NCI-H1092 treated with DMSO at 0.1 percent for 48 hours (cell line): ENCODE measurements at regions not wholly inside any gene's neighbourhood (a gene's known extent, or its start where the extent isn't known, plus 50 kb on each side); places are given as distances from the start of the nearest gene placed in this dataset.

ENCODE experiments used
- DNase-seq: peaks from one replicate; lab custom pipeline; 2025; lab: John Stamatoyannopoulos, UW

DNA sequence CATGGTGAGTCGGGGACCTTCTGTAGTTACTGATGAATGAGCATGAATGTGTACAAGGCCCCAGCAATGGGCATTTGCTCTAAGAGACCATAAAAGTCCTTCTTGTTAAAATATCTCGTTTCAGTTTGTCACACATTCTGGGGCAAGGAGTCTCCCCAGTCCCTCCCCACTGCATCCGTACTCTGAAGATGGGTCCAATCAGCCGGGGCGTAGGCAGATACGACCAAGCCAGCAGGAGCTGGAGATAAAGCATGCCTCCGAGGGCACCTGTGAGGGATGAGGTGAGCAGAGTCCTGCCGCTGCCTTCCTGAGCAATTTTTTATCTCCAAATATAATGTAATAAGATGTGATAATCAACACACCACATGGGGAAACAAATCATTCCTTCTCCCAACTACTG lies 528.5 kb downstream of the BCL11B start:
- no peak for DNase-seq

DNA sequence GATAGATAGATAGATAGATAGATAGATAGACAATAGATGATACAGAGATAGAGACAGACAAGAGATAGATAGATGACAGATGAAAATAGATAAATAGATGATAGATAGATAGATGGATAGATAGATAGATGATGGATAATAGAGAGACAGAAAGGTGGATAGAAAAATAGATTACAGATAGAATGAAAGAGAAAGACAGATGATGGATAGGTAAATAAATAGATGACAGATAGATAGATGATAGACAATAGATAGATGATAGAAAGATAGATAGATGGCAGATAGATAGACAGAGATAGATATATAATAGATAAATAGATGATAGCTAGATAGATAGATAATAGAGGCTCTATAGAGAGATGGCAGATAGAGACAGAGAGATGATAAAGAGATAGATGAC lies 523.0 kb downstream of the BCL11B start:
- DNase-seq = no peak

GRCh38 chr14:98751110-98751509 lies 520.9 kb downstream of the BCL11B start:
- no peak for DNase-seq

GRCh38 chr14:98752660-98753059 lies 519.3 kb downstream of the BCL11B start:
- DNase-seq = no peak

DNA sequence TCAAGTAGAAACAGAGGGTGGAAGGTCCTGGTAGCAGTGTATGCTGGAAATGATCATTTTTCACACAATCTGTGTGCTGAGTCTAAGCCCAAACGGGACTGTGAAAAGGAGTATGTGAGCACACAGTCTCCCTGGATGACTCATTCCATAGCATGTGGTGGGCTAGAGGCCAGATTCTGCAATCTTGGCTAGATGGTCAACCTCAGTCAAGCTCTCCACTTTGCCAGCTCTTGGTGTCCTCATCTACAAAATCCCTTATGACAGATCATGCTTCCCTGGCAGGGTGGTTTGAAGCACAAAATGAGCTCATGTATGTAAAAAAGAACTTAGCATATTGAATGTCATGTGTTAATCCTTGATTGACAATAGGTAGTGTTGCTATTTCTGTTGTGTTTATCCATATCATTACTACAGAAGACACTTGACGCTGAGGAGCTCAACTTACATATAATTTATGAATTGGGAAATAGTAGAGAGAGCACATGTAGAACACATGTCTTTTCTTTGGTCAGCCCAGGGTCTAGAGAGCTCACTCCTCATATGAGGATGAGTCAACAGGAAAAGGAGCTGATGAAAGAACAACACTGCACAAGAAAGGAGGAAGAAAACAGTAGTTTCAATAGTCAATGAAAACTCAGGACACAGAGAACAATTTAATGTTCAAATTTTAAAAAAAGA lies 517.5 kb downstream of the BCL11B start:
- no peak for DNase-seq

DNA sequence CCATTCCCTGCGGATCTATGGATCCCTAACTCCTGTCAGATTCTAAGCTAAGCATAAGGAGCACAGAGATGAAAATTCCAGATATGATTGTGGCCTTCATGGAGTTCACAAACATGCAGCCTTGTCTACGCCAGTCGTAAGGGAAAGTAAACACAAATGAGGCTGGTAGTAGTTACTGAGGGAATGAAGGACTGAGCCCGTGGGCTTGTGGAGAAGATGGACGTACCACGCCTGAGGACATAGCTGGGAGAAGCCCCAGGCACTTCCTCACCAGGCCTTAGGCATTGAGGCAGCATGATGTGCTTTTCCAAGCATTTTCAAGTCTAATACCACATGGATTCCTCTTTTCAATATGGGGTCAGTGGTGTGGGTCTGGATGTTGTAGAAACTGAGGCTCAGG lies 515.2 kb downstream of the BCL11B start:
- no peak for DNase-seq

- no peak for DNase-seq
These were observed 513.6 kb downstream of the BCL11B start for GRCh38 chr14:98758440-98758839.

GRCh38 chr14:98761993-98762392 lies 510.0 kb downstream of the BCL11B start:
- DNase-seq = no peak

DNA sequence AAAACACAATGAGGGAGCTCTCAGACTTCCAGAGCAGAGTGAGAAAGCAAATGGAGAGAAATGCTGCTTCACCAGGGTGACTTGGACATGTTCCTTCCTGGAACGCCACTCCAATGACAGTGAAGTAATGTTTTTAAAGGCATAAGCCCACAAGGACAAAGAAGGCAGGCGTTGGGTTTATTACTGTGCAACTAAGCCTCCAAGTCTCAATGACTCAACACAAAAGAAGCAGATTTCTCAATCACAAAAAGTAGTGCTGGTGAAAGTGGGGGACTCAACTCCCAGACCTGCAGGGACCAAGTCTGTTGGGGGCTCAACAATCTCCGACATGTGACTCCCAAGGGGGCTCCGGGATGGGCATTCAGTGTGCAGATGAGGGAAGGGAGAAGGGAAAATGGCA lies 505.2 kb downstream of the BCL11B start:
- no peak for DNase-seq

DNA sequence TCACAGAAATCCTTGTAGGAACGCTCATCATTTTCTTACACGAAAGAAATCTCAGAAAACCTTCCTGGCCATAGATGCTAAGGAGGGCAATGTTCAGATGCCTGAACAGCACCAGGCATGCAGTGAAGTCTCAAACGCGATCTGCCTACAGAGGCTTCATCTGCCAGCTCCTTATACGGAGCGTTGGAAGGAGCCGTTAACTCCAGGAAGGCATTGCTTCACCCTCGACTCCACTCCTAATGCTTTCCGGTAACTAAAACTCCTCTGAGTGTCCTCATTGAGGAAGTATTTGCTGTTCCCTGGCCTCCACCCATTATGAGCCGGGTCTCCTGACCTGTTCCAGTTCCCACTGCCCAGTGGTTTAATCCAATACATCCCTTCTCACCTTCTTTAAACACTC lies 502.7 kb downstream of the BCL11B start:
- DNase-seq = no peak

GRCh38 chr14:98770151-98770550 lies 501.8 kb downstream of the BCL11B start:
- DNase-seq = no peak

DNA sequence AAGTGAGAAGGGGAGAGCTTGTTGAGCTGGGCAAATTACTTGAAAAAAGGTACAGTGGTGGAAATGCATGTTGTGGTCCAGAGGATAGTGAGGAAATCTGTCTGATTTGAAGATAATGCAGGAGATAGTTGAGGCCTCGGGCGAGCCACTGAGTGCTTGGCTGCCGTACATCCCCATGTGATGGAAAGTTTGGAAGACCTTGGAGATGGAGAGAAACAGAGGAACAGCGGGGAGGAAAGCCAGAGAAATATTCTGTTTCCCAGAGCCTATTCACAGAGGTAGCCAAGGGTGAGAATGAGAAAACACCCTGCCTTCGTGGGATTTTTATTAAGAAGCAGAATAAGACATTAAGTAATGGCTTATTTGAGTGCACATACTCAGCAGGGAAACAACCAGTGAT lies 498.2 kb downstream of the BCL11B start:
- DNase-seq = no peak

- no peak for DNase-seq
These were observed 496.1 kb downstream of the BCL11B start for GRCh38 chr14:98775892-98776291.

DNA sequence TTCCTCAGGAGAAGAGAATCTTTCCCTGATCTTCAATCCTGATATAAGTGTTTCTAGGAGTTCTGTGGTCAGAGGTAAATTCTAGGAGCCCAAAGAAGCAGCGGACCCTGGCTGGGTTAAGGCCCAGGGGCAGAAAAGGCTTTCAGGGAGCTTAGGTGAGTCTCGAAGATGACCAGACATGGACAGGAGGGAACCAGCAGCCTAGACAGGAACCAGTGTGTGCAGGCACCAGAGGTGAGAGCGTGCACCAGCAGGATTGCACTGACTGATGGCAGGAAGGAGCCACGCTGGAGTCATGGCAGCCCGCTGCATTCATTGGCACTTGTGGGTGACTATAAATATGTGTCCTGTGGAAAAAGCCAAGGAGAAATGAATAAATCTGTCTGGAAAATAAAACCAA lies 489.9 kb downstream of the BCL11B start:
- no peak for DNase-seq

DNA sequence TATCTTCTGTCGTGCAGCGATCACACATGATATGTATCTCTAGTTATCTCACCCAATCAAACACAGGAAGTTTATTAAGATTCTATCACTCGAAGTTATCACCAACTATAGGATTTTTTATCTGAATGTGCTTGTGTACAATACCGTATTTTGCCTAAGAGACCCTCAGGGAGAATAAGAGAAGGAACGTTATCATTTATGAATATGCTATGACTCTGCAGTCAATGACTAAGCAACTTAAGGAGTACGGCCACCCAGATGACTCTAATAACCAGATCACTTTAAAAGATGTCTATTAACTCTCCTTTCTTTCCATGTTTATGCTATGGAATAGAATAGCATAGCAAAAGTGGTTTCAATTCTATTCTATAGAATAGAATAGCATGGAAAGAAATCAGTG lies 486.4 kb downstream of the BCL11B start:
- DNase-seq = no peak

GRCh38 chr14:98786456-98786855 lies 485.5 kb downstream of the BCL11B start:
- no peak for DNase-seq

DNA sequence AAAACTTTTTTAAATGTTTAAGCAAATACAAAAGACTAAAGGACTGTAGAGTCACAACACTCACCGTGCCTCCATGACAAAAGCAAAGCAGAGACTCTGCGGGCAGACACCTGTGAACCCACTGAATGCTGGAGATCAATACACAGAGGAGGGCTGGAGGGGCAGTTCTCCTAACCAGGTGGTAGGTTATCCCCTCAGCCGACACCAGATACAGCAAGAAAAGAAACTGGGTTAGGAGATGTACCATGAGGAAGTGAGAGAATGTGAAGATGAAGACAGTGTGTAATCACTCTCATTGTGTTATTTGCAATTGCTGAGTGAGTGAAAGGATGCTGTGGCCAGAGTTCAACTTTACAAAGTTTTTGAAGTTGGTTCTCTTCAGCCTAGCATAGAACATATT lies 480.3 kb downstream of the BCL11B start:
- no peak for DNase-seq

- DNase-seq = no peak
These were observed 479.8 kb downstream of the BCL11B start for GRCh38 chr14:98792171-98792570.

- DNase-seq = peak; percentile 32
These were observed 473.9 kb downstream of the BCL11B start for GRCh38 chr14:98798099-98798498.

DNA sequence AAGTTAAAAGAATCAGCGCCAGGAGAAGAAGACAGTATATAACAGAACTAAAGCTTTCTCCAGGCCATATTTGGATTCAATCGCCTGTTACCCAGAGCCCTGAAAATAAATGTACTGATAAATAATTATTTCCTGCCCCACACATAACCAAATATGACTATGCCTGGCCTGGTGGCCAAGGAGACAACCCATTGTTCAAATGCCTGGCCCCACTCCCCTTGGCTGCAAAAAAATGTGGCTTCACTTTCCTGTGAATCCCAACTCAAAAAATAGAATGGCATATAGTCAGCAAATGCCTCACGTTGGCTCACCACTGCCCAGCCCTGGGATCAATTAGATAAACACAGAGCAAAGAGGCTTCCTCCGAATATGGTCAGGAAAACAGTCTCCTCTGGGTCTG lies 472.1 kb downstream of the BCL11B start:
- no peak for DNase-seq

DNA sequence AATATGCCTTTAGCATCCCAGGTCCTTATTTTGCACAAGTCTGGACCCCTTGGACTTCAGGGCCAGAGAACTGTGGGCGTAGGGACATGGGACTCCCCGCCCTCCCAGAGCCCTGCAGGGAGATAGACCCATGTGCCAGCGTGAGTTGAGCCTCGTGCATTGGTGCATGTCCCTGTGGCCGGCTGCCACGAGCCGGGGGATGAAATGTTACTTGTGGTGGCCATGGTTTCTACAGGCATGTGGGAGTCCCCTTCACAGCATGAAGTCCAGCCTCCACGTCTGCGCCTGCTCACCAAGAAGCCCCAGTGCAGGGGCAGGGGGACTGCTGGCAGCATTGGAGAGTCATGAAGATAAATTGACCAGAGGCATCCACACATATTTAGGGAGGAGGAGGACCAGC lies 470.0 kb downstream of the BCL11B start:
- no peak for DNase-seq

DNA sequence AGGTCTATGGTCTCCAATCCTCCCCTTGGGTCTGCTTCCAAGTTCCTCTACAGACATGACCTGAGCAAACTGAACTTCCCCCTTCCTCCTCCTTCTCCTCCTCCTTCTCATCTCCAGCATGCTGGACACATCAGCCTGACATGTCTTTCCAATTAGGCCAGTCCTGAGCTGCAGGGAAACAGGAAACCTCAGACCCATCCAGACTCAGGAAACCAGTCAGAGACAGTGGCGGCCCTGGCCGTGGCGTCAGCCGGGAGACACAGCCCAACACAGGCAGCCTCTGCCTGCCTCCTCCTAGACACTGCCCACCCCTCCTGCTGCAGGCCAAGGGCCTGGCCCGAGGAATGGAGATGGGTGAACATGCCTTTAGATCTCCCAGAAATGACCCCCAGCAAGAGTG lies 468.8 kb downstream of the BCL11B start:
- no peak for DNase-seq

DNA sequence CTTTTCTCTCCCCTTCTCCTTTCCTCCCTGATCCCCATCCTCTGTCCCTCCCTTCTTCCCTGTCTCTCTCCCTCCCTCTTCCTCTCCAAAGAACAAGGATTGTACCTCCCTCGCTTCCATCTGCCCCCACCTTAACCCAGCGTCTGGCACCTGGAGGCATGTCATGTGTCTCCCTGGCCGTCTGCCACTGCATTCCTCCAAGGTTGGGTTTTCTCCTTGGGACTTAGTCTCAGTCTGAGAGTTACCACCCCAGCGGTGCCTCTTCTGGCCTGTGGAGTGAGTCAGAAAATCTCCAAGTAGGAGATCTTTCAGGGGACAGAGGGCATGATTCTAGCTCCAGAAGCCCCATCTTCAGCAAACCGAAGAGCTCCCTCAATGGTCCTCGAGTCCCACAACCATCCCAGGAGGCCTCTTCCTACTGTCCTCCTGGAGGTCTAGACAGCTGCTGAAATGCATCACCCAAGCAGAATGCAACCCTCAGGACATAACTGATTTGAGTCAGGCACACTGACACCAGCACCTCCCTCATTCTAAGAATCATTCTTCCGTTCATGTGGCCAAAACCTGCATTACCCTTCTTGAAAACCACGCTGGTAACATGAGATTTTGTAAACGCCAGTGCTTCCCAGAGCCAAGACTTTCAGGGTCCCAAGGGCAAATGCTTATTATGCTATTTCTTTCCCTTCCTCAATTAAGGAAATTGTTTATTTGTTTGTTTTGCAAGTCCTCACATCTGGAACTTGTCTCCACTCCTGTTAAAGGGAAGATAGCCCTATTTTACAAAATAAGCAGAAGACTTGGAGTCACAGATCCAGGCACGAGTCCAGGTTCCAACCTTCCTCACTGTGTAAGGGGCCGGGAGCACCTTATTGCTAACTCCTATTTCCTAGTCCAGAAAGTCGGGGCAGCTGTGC lies 463.2 kb downstream of the BCL11B start:
- DNase-seq = peak; percentile 27

DNA sequence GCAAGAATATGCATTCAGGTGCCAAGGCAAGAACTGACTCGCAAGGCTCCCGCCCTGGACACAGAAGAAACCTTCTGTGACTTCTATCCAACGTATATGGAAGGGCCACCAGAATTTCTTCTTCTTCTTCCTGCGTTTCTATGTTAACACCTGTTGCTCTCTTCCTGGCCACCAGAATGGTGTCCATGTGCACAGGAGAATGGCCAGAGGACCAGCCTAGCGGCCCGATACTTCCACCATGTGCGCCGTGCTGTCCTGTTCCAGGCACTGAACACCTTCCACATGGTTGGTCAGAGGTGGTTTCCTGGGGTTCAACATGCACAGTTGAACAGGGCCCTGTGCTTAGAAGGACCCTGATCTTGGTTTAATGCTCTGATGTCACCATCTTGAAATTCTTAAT lies 455.8 kb downstream of the BCL11B start:
- DNase-seq = no peak
